B cell (primary cell): ENCODE measurements at regions not wholly inside any gene's neighbourhood (a gene's known extent, or its start where the extent isn't known, plus 50 kb on each side); places are given as distances from the start of the nearest gene placed in this dataset.

Experiments used
- EZH2 ChIP-seq: IDR thresholded peaks from 2 replicates; pipeline ENCODE4 v1.6.1; 2012; ENCODE audit warnings: borderline replicate concordance, low read depth, mild to moderate bottlenecking, moderate library complexity, low read length; ENCODE audit not compliant: insufficient read depth, poor library complexity, severe bottlenecking
- TF ChIP-seq, protein P1 (sequence below): fragments of 200-600 bp; IDR thresholded peaks from one replicate; pipeline ENCODE4 v1.8.0; 2022; ENCODE audit warnings: antibody characterized with exemption, mild to moderate bottlenecking

DNA sequence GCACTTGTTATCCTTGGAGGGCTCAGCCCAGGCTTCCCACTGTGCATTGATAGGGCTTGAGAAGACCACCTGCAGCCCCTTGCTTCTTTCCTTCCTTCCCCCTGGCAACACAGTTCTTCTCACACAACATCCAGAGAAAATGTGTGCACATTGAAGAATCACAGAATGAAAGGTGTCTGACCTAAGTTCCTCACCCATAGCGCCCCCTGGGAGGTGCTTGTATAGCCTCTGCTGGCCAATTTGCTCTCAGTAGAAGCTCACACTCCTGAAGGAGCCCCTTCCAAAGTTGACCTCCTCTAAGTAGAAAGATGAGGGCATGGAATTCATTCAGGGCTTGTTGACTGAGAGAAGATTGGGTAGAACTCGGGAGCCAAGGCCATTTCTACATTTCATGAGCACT, 758.4 kb upstream of the KLHL29 start:
- TF ChIP-seq, protein P1, sequence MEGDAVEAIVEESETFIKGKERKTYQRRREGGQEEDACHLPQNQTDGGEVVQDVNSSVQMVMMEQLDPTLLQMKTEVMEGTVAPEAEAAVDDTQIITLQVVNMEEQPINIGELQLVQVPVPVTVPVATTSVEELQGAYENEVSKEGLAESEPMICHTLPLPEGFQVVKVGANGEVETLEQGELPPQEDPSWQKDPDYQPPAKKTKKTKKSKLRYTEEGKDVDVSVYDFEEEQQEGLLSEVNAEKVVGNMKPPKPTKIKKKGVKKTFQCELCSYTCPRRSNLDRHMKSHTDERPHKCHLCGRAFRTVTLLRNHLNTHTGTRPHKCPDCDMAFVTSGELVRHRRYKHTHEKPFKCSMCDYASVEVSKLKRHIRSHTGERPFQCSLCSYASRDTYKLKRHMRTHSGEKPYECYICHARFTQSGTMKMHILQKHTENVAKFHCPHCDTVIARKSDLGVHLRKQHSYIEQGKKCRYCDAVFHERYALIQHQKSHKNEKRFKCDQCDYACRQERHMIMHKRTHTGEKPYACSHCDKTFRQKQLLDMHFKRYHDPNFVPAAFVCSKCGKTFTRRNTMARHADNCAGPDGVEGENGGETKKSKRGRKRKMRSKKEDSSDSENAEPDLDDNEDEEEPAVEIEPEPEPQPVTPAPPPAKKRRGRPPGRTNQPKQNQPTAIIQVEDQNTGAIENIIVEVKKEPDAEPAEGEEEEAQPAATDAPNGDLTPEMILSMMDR = no peak
- no peak for TF ChIP-seq EZH2
